ENCODE measurements at regions not wholly inside any gene's neighbourhood (a gene's known extent, or its start where the extent isn't known, plus 50 kb on each side); places are given as distances from the start of the nearest gene placed in this dataset.

- H3K27ac ChIP-seq (ENCODE audit: low read depth, low read length): no peak overlapping the region
- Mint-ChIP-seq H3K36me3 (peaks cover 0 to 3% (median 0%) of the 10 kb centered on the region in 5 donors), H3K4me3 (no peak overlapping the region), H3K9me3 (peaks cover 0 to 4% (median 0%) of the 10 kb centered on the region in 11 donors), H3K4me1 (no peaks in the 10 kb centered on the region), H3K27me3 (peaks cover 0 to 21% (median 0%) of the 10 kb centered on the region in 5 donors), H3K27ac (no peak overlapping the region)
- H3K4me3 ChIP-seq (ENCODE audit: low read length): no peak overlapping the region
- ATAC-seq (no peak), DNase-seq (no peak)
- H3K4me1 ChIP-seq (ENCODE audit: control insufficient read depth in 2 of 2, insufficient read depth in 2 of 2, low read length in 2 of 2): no peaks in the 10 kb centered on the region
- no peaks in the 10 kb centered on the region for H3K9me3 ChIP-seq (ENCODE audit: control insufficient read depth in 2 of 3, low read length in 3 of 3)
- POLR2A ChIA-PET: no interaction called here
- CTCF ChIA-PET: no interaction called here
- H3K27me3 ChIP-seq (ENCODE audit: control insufficient read depth in 2 of 2, insufficient read depth in 2 of 2, low read length in 2 of 2): no peaks in the 10 kb centered on the region
- H3K36me3 ChIP-seq (ENCODE audit: control insufficient read depth in 2 of 3, insufficient read depth in 3 of 3, low read length in 3 of 3): no peaks in the 10 kb centered on the region
- intact Hi-C loops (cut with micrococcal nuclease): loop anchor here in 1 of 2 donors (5.0 kb wide), 1 partner anchor 48 kb away; the partner anchor contains the start of gene DENND1B
Measured at GRCh38 chr1:197825541-197825940, 50.3 kb upstream of the DENND1B start.

Data from naive thymus-derived CD4-positive, alpha-beta T cell (primary cell).